H9 (cell line): ENCODE measurements at regions not wholly inside any gene's neighbourhood (a gene's known extent, or its start where the extent isn't known, plus 50 kb on each side); places are given as distances from the start of the nearest gene placed in this dataset.

Source experiments
- DNase-seq: peaks from one replicate; pipeline ENCODE4 v3.0.0-alpha.2; 2017
- H2AFZ ChIP-seq: one replicate; pipeline ENCODE4 v1.6.1; 2013; ENCODE audit warnings: mild to moderate bottlenecking, low read length, control low read depth, moderate library complexity
- H2AK5ac ChIP-seq: 2 replicates; pipeline ENCODE4 v1.6.1; 2013; ENCODE audit warnings: low read length, control low read depth, mixed read lengths; ENCODE audit not compliant: insufficient read length
- H2BK120ac ChIP-seq: one replicate; pipeline ENCODE4 v1.6.1; 2013; ENCODE audit warnings: low read depth, mild to moderate bottlenecking, low read length, control low read depth, inconsistent platforms; ENCODE audit not compliant: poor library complexity, severe bottlenecking
- H2BK12ac ChIP-seq: 2 replicates; pipeline ENCODE4 v1.6.1; 2013; ENCODE audit warnings: low read length, control low read depth, mixed read lengths, low read depth; ENCODE audit not compliant: insufficient read length
- H2BK15ac ChIP-seq: 2 replicates; pipeline ENCODE4 v1.6.1; 2013; ENCODE audit warnings: low read depth, low read length, control low read depth
- H2BK20ac ChIP-seq: one replicate; pipeline ENCODE4 v1.6.1; 2013; ENCODE audit warnings: low read depth, mild to moderate bottlenecking, low read length, control low read depth, inconsistent platforms; ENCODE audit not compliant: poor library complexity, severe bottlenecking
- H2BK5ac ChIP-seq: 2 replicates; pipeline ENCODE4 v1.6.1; 2013; ENCODE audit warnings: low read length, control low read depth, mixed read lengths; ENCODE audit not compliant: insufficient read length
- H3K14ac ChIP-seq: 2 replicates; pipeline ENCODE4 v1.6.1; 2013; ENCODE audit warnings: low read length, control low read depth; ENCODE audit not compliant: insufficient read depth
- H3K18ac ChIP-seq: 2 replicates; pipeline ENCODE4 v1.6.1; 2013; ENCODE audit warnings: low read depth, mild to moderate bottlenecking, mixed read lengths, low read length, control low read depth; ENCODE audit not compliant: insufficient read length
- H3K23ac ChIP-seq: 2 replicates; pipeline ENCODE4 v1.6.1; 2013; ENCODE audit warnings: low read length, control low read depth, mixed read lengths, low read depth; ENCODE audit not compliant: insufficient read length
- H3K23me2 ChIP-seq: 2 replicates; pipeline ENCODE4 v1.6.1; 2013; ENCODE audit warnings: low read depth, mild to moderate bottlenecking, mixed read lengths, low read length, control low read depth; ENCODE audit not compliant: insufficient read length, poor library complexity, severe bottlenecking
- H3K27ac ChIP-seq: 2 replicates; pipeline ENCODE4 v1.5.1; 2013; ENCODE audit warnings: low read length, control low read depth, mixed read lengths, low read depth; ENCODE audit not compliant: insufficient read length
- H3K27me3 ChIP-seq: 2 replicates; pipeline ENCODE4 v1.6.1; 2013; ENCODE audit warnings: low read length, control low read depth, inconsistent platforms; ENCODE audit not compliant: insufficient read depth
- H3K4ac ChIP-seq: 2 replicates; pipeline ENCODE4 v1.6.1; 2013; ENCODE audit warnings: low read depth, mild to moderate bottlenecking, control low read depth, inconsistent platforms, low read length, moderate library complexity
- H3K4me1 ChIP-seq: 2 replicates; pipeline ENCODE4 v1.6.1; 2013; ENCODE audit warnings: low read length, control low read depth, inconsistent platforms; ENCODE audit not compliant: insufficient read depth
- H3K4me2 ChIP-seq: 2 replicates; pipeline ENCODE4 v1.6.1; 2013; ENCODE audit warnings: low read length, control low read depth, mixed read lengths; ENCODE audit not compliant: insufficient read length, insufficient read depth
- H3K56ac ChIP-seq: 2 replicates; pipeline ENCODE4 v1.6.1; 2013; ENCODE audit warnings: low read depth, mild to moderate bottlenecking, mixed read lengths, low read length, control low read depth; ENCODE audit not compliant: insufficient read length
- H3K79me1 ChIP-seq: 2 replicates; pipeline ENCODE4 v1.6.1; 2013; ENCODE audit warnings: low read depth, mild to moderate bottlenecking, moderate library complexity, low read length, control low read depth, inconsistent platforms; ENCODE audit not compliant: insufficient read depth, poor library complexity, severe bottlenecking
- H3K79me2 ChIP-seq: 2 replicates; pipeline ENCODE4 v1.6.1; 2013; ENCODE audit warnings: low read length, control low read depth, inconsistent platforms; ENCODE audit not compliant: insufficient read depth
- H3K9ac ChIP-seq: 2 replicates; pipeline ENCODE4 v1.6.1; 2013; ENCODE audit warnings: low read length, control low read depth, mixed read lengths; ENCODE audit not compliant: insufficient read length; ENCODE audit errors: extremely low read depth
- H3K9me3 ChIP-seq: one replicate; pipeline ENCODE4 v1.6.1; 2013; ENCODE audit warnings: low read depth, low read length, inconsistent platforms; ENCODE audit not compliant: control insufficient read depth
- H3T11ph ChIP-seq: one replicate; pipeline ENCODE4 v1.6.1; 2013; ENCODE audit warnings: mild to moderate bottlenecking, low read length, control low read depth, inconsistent platforms
- H4K20me1 ChIP-seq: one replicate; pipeline ENCODE4 v1.6.1; 2013; ENCODE audit not compliant: control insufficient read depth, insufficient read length, insufficient read depth
- H4K5ac ChIP-seq: 2 replicates; pipeline ENCODE4 v1.6.1; 2013; ENCODE audit warnings: low read depth, mild to moderate bottlenecking, mixed read lengths, low read length, control low read depth; ENCODE audit not compliant: insufficient read length
- H4K8ac ChIP-seq: replicated peaks from 2 replicates; pipeline ENCODE4 v1.6.1; 2013; ENCODE audit warnings: low read length, control low read depth, mixed read lengths, low read depth; ENCODE audit not compliant: insufficient read length
- H4K91ac ChIP-seq: 2 replicates; pipeline ENCODE4 v1.6.1; 2013; ENCODE audit warnings: low read depth, mild to moderate bottlenecking, moderate library complexity, mixed read lengths, low read length, control low read depth; ENCODE audit not compliant: insufficient read length
- H3K27ac Mint-ChIP-seq, 3 experiments: 2 replicates in 2 of 3; 3 replicates in 1 of 3; pipeline ENCODE4 v1.8.0; 2020 to 2021; ENCODE audit warnings: mixed read lengths in 3 of 3, mild to moderate bottlenecking in 1 of 3, moderate library complexity in 1 of 3
- H3K27me3 Mint-ChIP-seq: 2 replicates; pipeline ENCODE4 v1.8.0; 2021; ENCODE audit warnings: low read depth, mild to moderate bottlenecking, moderate library complexity, mixed read lengths
- H3K36me3 Mint-ChIP-seq, 3 experiments: 2 replicates in 2 of 3; 3 replicates in 1 of 3; pipeline ENCODE4 v1.8.0; 2020 to 2021; ENCODE audit warnings: low read depth in 3 of 3, mixed read lengths in 3 of 3; ENCODE audit not compliant: insufficient read depth in 1 of 3
- H3K4me1 Mint-ChIP-seq, 2 experiments: 2 replicates each; pipeline ENCODE4 v1.8.0; 2020; ENCODE audit warnings: mixed read lengths in 2 of 2
- H3K4me3 Mint-ChIP-seq, 2 experiments: 2 replicates in 1 of 2; 3 replicates in 1 of 2; pipeline ENCODE4 v1.8.0; 2020 to 2021; ENCODE audit warnings: mild to moderate bottlenecking in 2 of 2, mixed read lengths in 2 of 2, moderate library complexity in 1 of 2
- H3K9me3 Mint-ChIP-seq, 2 experiments: 2 replicates in 1 of 2; 3 replicates in 1 of 2; pipeline ENCODE4 v1.8.0; 2020; ENCODE audit warnings: mild to moderate bottlenecking in 2 of 2, mixed read lengths in 2 of 2, moderate library complexity in 1 of 2
- TF ChIP-seq, protein P1 (sequence below): fragments of 200-600 bp; sonication (generic); conservative IDR thresholded peaks from 3 replicates; pipeline ENCODE4 v1.8.0; 2021; ENCODE audit warnings: antibody characterized with exemption, mild to moderate bottlenecking

DNA sequence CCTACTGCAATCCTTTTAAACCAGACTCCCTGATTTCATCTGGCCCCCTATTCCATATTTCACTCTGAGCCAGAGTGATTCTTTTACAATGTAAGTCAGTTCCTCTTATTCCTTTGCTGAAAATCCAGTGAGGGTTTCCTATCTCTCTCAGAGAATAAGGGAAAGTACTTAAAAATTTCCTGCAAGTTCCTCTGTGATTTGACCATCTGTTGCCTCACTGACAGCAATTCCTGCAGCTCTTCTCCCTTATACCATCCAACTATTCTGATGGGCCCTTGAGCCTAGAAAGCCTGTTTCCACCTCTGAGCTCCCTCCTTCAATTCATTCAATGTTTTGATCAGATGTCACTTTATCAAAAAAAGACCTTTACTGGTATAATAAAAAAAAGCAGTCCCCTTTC lies 317.1 kb upstream of the CCNH start:
- no peak overlapping the region for H2BK20ac ChIP-seq
- no peak overlapping the region for H3K56ac ChIP-seq
- TF ChIP-seq, protein P1, sequence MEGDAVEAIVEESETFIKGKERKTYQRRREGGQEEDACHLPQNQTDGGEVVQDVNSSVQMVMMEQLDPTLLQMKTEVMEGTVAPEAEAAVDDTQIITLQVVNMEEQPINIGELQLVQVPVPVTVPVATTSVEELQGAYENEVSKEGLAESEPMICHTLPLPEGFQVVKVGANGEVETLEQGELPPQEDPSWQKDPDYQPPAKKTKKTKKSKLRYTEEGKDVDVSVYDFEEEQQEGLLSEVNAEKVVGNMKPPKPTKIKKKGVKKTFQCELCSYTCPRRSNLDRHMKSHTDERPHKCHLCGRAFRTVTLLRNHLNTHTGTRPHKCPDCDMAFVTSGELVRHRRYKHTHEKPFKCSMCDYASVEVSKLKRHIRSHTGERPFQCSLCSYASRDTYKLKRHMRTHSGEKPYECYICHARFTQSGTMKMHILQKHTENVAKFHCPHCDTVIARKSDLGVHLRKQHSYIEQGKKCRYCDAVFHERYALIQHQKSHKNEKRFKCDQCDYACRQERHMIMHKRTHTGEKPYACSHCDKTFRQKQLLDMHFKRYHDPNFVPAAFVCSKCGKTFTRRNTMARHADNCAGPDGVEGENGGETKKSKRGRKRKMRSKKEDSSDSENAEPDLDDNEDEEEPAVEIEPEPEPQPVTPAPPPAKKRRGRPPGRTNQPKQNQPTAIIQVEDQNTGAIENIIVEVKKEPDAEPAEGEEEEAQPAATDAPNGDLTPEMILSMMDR = no peak
- H3K27ac Mint-ChIP-seq = no peak overlapping the region; a peak in 1 of 7 replicates
- H3K9me3 ChIP-seq = no peaks in the 10 kb centered on the region
- DNase-seq = no peak
- H4K8ac ChIP-seq = no peak overlapping the region
- H3K27me3 Mint-ChIP-seq = no peaks in the 10 kb centered on the region
- H2BK12ac ChIP-seq = no peak overlapping the region
- H3K4ac ChIP-seq = no peak overlapping the region
- no peak overlapping the region for H4K5ac ChIP-seq
- H3K27ac ChIP-seq = no peak overlapping the region
- H2AFZ ChIP-seq = no peak overlapping the region
- H4K20me1 ChIP-seq = no peaks in the 10 kb centered on the region
- no peak overlapping the region for H2BK120ac ChIP-seq
- no peak overlapping the region for H2BK15ac ChIP-seq
- no peak overlapping the region for H2BK5ac ChIP-seq
- no peak overlapping the region for H3K4me3 Mint-ChIP-seq
- no peak overlapping the region for H3K4me2 ChIP-seq
- no peak overlapping the region for H3T11ph ChIP-seq
- no peaks in the 10 kb centered on the region for H3K9me3 Mint-ChIP-seq
- no peaks in the 10 kb centered on the region for H3K79me2 ChIP-seq
- H3K79me1 ChIP-seq = no peaks in the 10 kb centered on the region
- H3K4me1 ChIP-seq = peaks cover 5% of the 10 kb centered on the region
- no peak overlapping the region for H3K9ac ChIP-seq
- H3K36me3 Mint-ChIP-seq = no peaks in the 10 kb centered on the region
- no peak overlapping the region for H2AK5ac ChIP-seq
- H3K18ac ChIP-seq = no peak overlapping the region
- H3K4me1 Mint-ChIP-seq = peaks cover 8 to 14% of the 10 kb centered on the region in 2 experiments
- no peaks in the 10 kb centered on the region for H3K27me3 ChIP-seq
- H3K14ac ChIP-seq = no peak overlapping the region
- no peak overlapping the region for H4K91ac ChIP-seq
- H3K23me2 ChIP-seq = no peaks in the 10 kb centered on the region
- H3K23ac ChIP-seq = no peak overlapping the region
